HCT116 (cell line): ENCODE measurements at regions not wholly inside any gene's neighbourhood (a gene's known extent, or its start where the extent isn't known, plus 50 kb on each side); places are given as distances from the start of the nearest gene placed in this dataset.

ENCODE experiments used
- ATAC-seq: fragments of 200-7000 bp; cut with Tn5 transposase; 2 replicates; pipeline ENCODE4 v1.9.1; 2020; ENCODE audit warnings: mild to moderate bottlenecking, moderate library complexity
- BruUV-seq: library from RNA; stranded (reverse); fragments of 400-500 nt; replicated peaks from 2 replicates; lab custom pipeline; 2021; lab: Mats Ljungman, UMichigan
- CTCF ChIA-PET: fragments of 300-600 bp; sonication (Branson Sonifier 250); formaldehyde crosslinking; loops from one replicate; lab custom pipeline; 2021; ENCODE audit warnings: antibody characterized with exemption; lab: Charles Lee
- POLR2A ChIA-PET: fragments of 300-600, 350-600 bp; sonication (Branson Sonifier 250); formaldehyde crosslinking; loops from one replicate; lab custom pipeline; 2021; ENCODE audit warnings: antibody characterized with exemption; lab: Charles Lee
- RAD21 ChIA-PET, 2 experiments: fragments of 300-600 bp; sonication (Branson Sonifier 250); formaldehyde crosslinking; loops; one replicate each; lab custom pipeline; 2023; ENCODE audit warnings: low total read pairs in 2 of 2; ENCODE audit not compliant: uncharacterized antibody in 2 of 2, unreplicated experiment in 2 of 2, low non-redundant PET in 1 of 2; lab: Charles Lee
- DNase-seq: peaks from one replicate; pipeline ENCODE4 v3.0.0-alpha.2; 2010; ENCODE audit warnings: low read depth, low spot score
- H2AFZ ChIP-seq: fragments of 200-600 bp; shearing (Covaris generic), sonication (generic); 2 replicates; pipeline ENCODE4 v1.6.1; 2017; ENCODE audit warnings: low read depth, mixed run types, mixed read lengths, antibody characterized with exemption, low read length; ENCODE audit not compliant: poor library complexity, severe bottlenecking
- H3K27ac ChIP-seq: 2 replicates; pipeline ENCODE4 v1.5.1; 2012; ENCODE audit warnings: low read depth, low read length
- H3K27me3 ChIP-seq: fragments of 200-600 bp; sonication (generic); 2 replicates; pipeline ENCODE4 v1.6.1; 2016; ENCODE audit warnings: mixed run types, low read length, mixed read lengths; ENCODE audit not compliant: insufficient read depth
- H3K36me3 ChIP-seq, 2 experiments: fragments of 200-500 bp in 1 of 2; fragments of 200-600 bp in 1 of 2; sonication (Bioruptor generic) in 1 of 2; sonication (generic) in 1 of 2; 2 replicates each; pipeline versions ENCODE4 v1.5.1 to v1.6.1; 2014 to 2016; ENCODE audit warnings: low read length in 2 of 2, inconsistent platforms in 1 of 2, mixed read lengths in 1 of 2, mixed run types in 1 of 2; ENCODE audit not compliant: insufficient read depth in 2 of 2, control insufficient read depth in 1 of 2
- H3K4me1 ChIP-seq, 2 experiments: fragments of 200-600 bp in 1 of 2; sonication (generic) in 1 of 2; 2 replicates each; pipeline versions ENCODE4 v1.5.1 to v1.6.1; 2012 to 2017; ENCODE audit warnings: low read length in 2 of 2, inconsistent platforms in 1 of 2, mild to moderate bottlenecking in 1 of 2, mixed read lengths in 1 of 2, mixed run types in 1 of 2, moderate library complexity in 1 of 2; ENCODE audit not compliant: insufficient read depth in 2 of 2, control insufficient read depth in 1 of 2
- H3K4me2 ChIP-seq: fragments of 200-600 bp; sonication (generic); 2 replicates; pipeline ENCODE4 v1.6.1; 2017; ENCODE audit warnings: mixed run types, low read length, mixed read lengths
- H3K4me3 ChIP-seq, 2 experiments: fragments of 200-600 bp in 1 of 2; sonication (generic) in 1 of 2; replicated peaks in 1 of 2; 2 replicates each; pipeline ENCODE4 v1.5.1; 2011 to 2016; ENCODE audit warnings: low read length in 2 of 2, control low read depth in 1 of 2, low read depth in 1 of 2, mild to moderate bottlenecking in 1 of 2, mixed read lengths in 1 of 2, mixed run types in 1 of 2
- H3K79me2 ChIP-seq: fragments of 200-600 bp; sonication (generic); 2 replicates; pipeline ENCODE4 v1.6.1; 2017; ENCODE audit warnings: mild to moderate bottlenecking, mixed run types, low read length, moderate library complexity, mixed read lengths; ENCODE audit not compliant: insufficient read depth
- H3K9ac ChIP-seq: fragments of 200-600 bp; sonication (generic); 2 replicates; pipeline ENCODE4 v1.6.1; 2016; ENCODE audit warnings: low read length, mixed read lengths
- H3K9me2 ChIP-seq: fragments of 200-600 bp; sonication (generic), shearing (Covaris generic); 2 replicates; pipeline ENCODE4 v1.6.1; 2017; ENCODE audit warnings: mixed run types, mild to moderate bottlenecking, moderate library complexity; ENCODE audit not compliant: insufficient read depth
- H3K9me3 ChIP-seq, 2 experiments: fragments of 200-500 bp in 1 of 2; fragments of 200-600 bp in 1 of 2; sonication (Bioruptor generic) in 1 of 2; sonication (generic) in 1 of 2; 2 replicates each; pipeline ENCODE4 v1.6.1; 2014 to 2017; ENCODE audit warnings: low read length in 2 of 2, mixed read lengths in 2 of 2, inconsistent platforms in 1 of 2, low read depth in 1 of 2, mild to moderate bottlenecking in 1 of 2, mixed run types in 1 of 2, moderate library complexity in 1 of 2; ENCODE audit not compliant: control insufficient read depth in 1 of 2, insufficient read depth in 1 of 2
- H4K20me1 ChIP-seq: fragments of 200-600 bp; sonication (generic), shearing (Covaris generic); 2 replicates; pipeline ENCODE4 v1.6.1; 2017; ENCODE audit warnings: mixed run types, mild to moderate bottlenecking, moderate library complexity; ENCODE audit not compliant: insufficient read depth
- CBX3 ChIP-seq: IDR thresholded peaks from 2 replicates; pipeline ENCODE4 v1.6.1; 2012; ENCODE audit warnings: low read depth
- CEBPB ChIP-seq: IDR thresholded peaks from 2 replicates; pipeline ENCODE4 v1.6.1; 2012; ENCODE audit warnings: low read depth
- CTCF ChIP-seq, 3 experiments: fragments of 200-600 bp in 1 of 3; sonication (generic) in 1 of 3; IDR thresholded peaks in 2 of 3; conservative IDR thresholded peaks in 1 of 3; 2 replicates each; pipeline ENCODE4 v1.5.1; 2012 to 2017; ENCODE audit warnings: low read depth in 2 of 3, low read length in 2 of 3, antibody characterized with exemption in 1 of 3, borderline replicate concordance in 1 of 3, control low read depth in 1 of 3, mild to moderate bottlenecking in 1 of 3, mixed read lengths in 1 of 3, mixed run types in 1 of 3, moderate library complexity in 1 of 3; ENCODE audit not compliant: insufficient read depth in 1 of 3
- MAX ChIP-seq: IDR thresholded peaks from 2 replicates; pipeline ENCODE4 v1.6.1; 2012
- POLR2A ChIP-seq: IDR thresholded peaks from 2 replicates; pipeline ENCODE4 v1.7.0; 2011; ENCODE audit warnings: borderline replicate concordance; ENCODE audit not compliant: insufficient read depth, insufficient read length; ENCODE audit errors: extremely low read depth
- RAD21 ChIP-seq: IDR thresholded peaks from 2 replicates; pipeline ENCODE4 v1.6.1; 2012; ENCODE audit warnings: low read depth, mild to moderate bottlenecking
- REST ChIP-seq: IDR thresholded peaks from 2 replicates; pipeline ENCODE4 v1.6.1; 2012; ENCODE audit warnings: low read depth
- SIN3A ChIP-seq: IDR thresholded peaks from 2 replicates; pipeline ENCODE4 v1.6.1; 2012; ENCODE audit warnings: low read depth
- SRF ChIP-seq: IDR thresholded peaks from 2 replicates; pipeline ENCODE4 v1.6.1; 2012; ENCODE audit warnings: low read depth
- TCF7L2 ChIP-seq: IDR thresholded peaks from 2 replicates; pipeline ENCODE4 v1.7.0; 2011; ENCODE audit warnings: borderline replicate concordance, inconsistent platforms; ENCODE audit not compliant: insufficient read depth, insufficient read length; ENCODE audit errors: extremely low read depth
- ZBTB33 ChIP-seq: IDR thresholded peaks from 2 replicates; pipeline ENCODE4 v1.6.1; 2011; ENCODE audit warnings: mild to moderate bottlenecking, low read length, moderate library complexity; ENCODE audit not compliant: insufficient replicate concordance; ENCODE audit errors: extremely low read depth
- ZFX ChIP-seq: fragments of 450-650 bp; IDR thresholded peaks from 2 replicates; pipeline ENCODE4 v1.6.1; 2017
- intact Hi-C: fragments of 100-400 bp; cut with micrococcal nuclease; formaldehyde crosslinking; loops from 2 replicates; pipeline ENCODE4 v1.10.0; 2022

- TF ChIP-seq POLR2A (no peak), REST (no peak), RAD21 (peak; percentile 7; the same call in 1 of the 2 replicates)
- no peaks in the 10 kb centered on the region for H3K36me3 ChIP-seq
- ChIA-PET POLR2A (no interaction called here), CTCF (no interaction called here), RAD21 (no interaction called here)
- no peaks in the 10 kb centered on the region for H3K79me2 ChIP-seq
- no peaks in the 10 kb centered on the region for H3K9me2 ChIP-seq
- no peaks in the 10 kb centered on the region for H4K20me1 ChIP-seq
- H3K27me3 ChIP-seq = no peaks in the 10 kb centered on the region
- DNase-seq (no peak), ATAC-seq (peak; percentile 42; the same call in 1 of the 2 replicates)
- intact Hi-C loops = no loop called here
- no peak overlapping the region for H3K27ac ChIP-seq
- no TSS peak for BruUV-seq
- H2AFZ ChIP-seq = no peak overlapping the region
- H3K9ac ChIP-seq = no peak overlapping the region
- H3K4me1 ChIP-seq = peaks cover 0 to 12% of the 10 kb centered on the region in 2 experiments; a peak in 1 of 4 replicates
- no peaks in the 10 kb centered on the region for H3K9me3 ChIP-seq
- H3K4me2 ChIP-seq = no peak overlapping the region
- H3K4me3 ChIP-seq = no peak overlapping the region
Measured at GRCh38 chr6:169082817-169083507, 170.7 kb downstream of the THBS2 start.

GRCh38 chr6:169082093-169082492 lies 171.6 kb downstream of the THBS2 start:
- Histone ChIP-seq H3K36me3 (no peaks in the 10 kb centered on the region), H3K9ac (no peak overlapping the region), H3K4me2 (no peak overlapping the region), H3K27ac (no peak overlapping the region), H4K20me1 (no peaks in the 10 kb centered on the region), H3K27me3 (no peaks in the 10 kb centered on the region), H3K9me3 (no peaks in the 10 kb centered on the region), H3K9me2 (no peaks in the 10 kb centered on the region), H3K79me2 (no peaks in the 10 kb centered on the region), H2AFZ (no peak overlapping the region), H3K4me1 (peaks cover 0 to 12% of the 10 kb centered on the region in 2 experiments; a peak in 1 of 4 replicates), H3K4me3 (no peak overlapping the region)
- BruUV-seq = no TSS peak
- intact Hi-C loops = no loop called here
- POLR2A ChIA-PET = no interaction called here
- DNase-seq = no peak
- RAD21 ChIA-PET = no interaction called here
- CTCF ChIA-PET = no interaction called here
- no peak for ATAC-seq
- TF ChIP-seq MAX (no peak), CTCF (IDR thresholded peaks at IDR 0.05 in 2 of 3, conservative IDR thresholded peaks at IDR 0.05 in 1 of 3; ENCODE audit: borderline replicate concordance in 1 of 3, insufficient read depth in 1 of 3, low read depth in 2 of 3, low read length in 2 of 3) (no peak), SIN3A (no peak), ZBTB33 (no peak), CEBPB (no peak), ZFX (no peak), TCF7L2 (no peak), CBX3 (no peak), SRF (no peak)
